ENCODE measurements at regions not wholly inside any gene's neighbourhood (a gene's known extent, or its start where the extent isn't known, plus 50 kb on each side); places are given as distances from the start of the nearest gene placed in this dataset.

DNA sequence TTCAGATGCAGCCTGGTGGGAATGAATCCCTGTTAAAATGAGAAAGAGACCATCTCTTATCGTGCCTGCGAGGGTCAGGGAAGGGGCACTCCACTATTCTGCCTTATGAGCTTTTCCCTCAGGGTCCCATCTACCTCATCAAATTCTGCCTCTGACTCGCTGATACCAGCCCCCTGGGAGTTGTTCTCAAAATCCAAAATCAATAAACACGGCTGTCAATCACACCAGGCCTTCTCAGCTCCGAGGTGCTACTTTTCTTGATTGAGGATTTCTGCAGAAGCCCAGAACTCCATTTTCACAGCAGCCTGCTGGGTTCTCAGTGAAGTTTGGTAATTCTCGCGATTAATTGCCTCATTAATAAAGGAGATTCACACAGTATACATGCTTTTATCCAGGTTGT is 312.6 kb downstream of the STIM2 start:
- POLR2A ChIA-PET = no interaction called here
- no peaks in the 10 kb centered on the region for H3K36me3 ChIP-seq (ENCODE audit: insufficient read depth, low read length)
- ATAC-seq (ENCODE audit: poor library complexity) (no peak), DNase-seq (no peak)
- CTCF ChIA-PET = no interaction called here
- H3K4me3 ChIP-seq (ENCODE audit: low read length) = no peak overlapping the region
- H3K4me1 ChIP-seq (ENCODE audit: insufficient read depth, low read length) = no peaks in the 10 kb centered on the region
- H3K4me1 Mint-ChIP-seq (ENCODE audit: low read depth) = no peaks in the 10 kb centered on the region
- H3K9me3 ChIP-seq (ENCODE audit: control insufficient read depth in 1 of 2, insufficient read depth in 1 of 2, low read length in 2 of 2) = peaks cover 0 to 3% of the 10 kb centered on the region in 2 experiments
- H3K36me3 Mint-ChIP-seq (ENCODE audit: low read depth) = no peaks in the 10 kb centered on the region
- no peaks in the 10 kb centered on the region for H3K27me3 Mint-ChIP-seq
- intact Hi-C loops (cut with DNase I, micrococcal nuclease) = no loop called here
- H3K27ac ChIP-seq (ENCODE audit: low read depth in 1 of 2, low read length in 2 of 2) = no peak overlapping the region
- H3K9me3 Mint-ChIP-seq = no peaks in the 10 kb centered on the region
- no peak for TF ChIP-seq CTCF (IDR thresholded peaks at IDR 0.05)
- no peak overlapping the region for H3K4me3 Mint-ChIP-seq
- no peak overlapping the region for H3K27ac Mint-ChIP-seq
- no peaks in the 10 kb centered on the region for H3K27me3 ChIP-seq (ENCODE audit: control insufficient read depth in 1 of 2, insufficient read depth in 2 of 2, low read length in 2 of 2)

- Mint-ChIP-seq H3K27ac (no peak overlapping the region), H3K36me3 (ENCODE audit: low read depth) (no peaks in the 10 kb centered on the region), H3K4me1 (ENCODE audit: low read depth) (no peaks in the 10 kb centered on the region), H3K9me3 (no peaks in the 10 kb centered on the region), H3K27me3 (no peaks in the 10 kb centered on the region), H3K4me3 (no peak overlapping the region)
- Histone ChIP-seq H3K4me1 (ENCODE audit: insufficient read depth, low read length) (no peaks in the 10 kb centered on the region), H3K27me3 (ENCODE audit: control insufficient read depth in 1 of 2, insufficient read depth in 2 of 2, low read length in 2 of 2) (no peaks in the 10 kb centered on the region), H3K9me3 (ENCODE audit: control insufficient read depth in 1 of 2, insufficient read depth in 1 of 2, low read length in 2 of 2) (peaks cover 0 to 3% of the 10 kb centered on the region in 2 experiments), H3K27ac (ENCODE audit: low read depth in 1 of 2, low read length in 2 of 2) (no peak overlapping the region), H3K4me3 (ENCODE audit: low read length) (no peak overlapping the region), H3K36me3 (ENCODE audit: insufficient read depth, low read length) (no peaks in the 10 kb centered on the region)
- ATAC-seq (ENCODE audit: poor library complexity) (no peak), DNase-seq (no peak)
- ChIA-PET CTCF (no interaction called here), POLR2A (no interaction called here)
- no peak for TF ChIP-seq CTCF (IDR thresholded peaks at IDR 0.05)
- intact Hi-C loops (cut with DNase I, micrococcal nuclease) = no loop called here
Measured at GRCh38 chr4:27176400-27176799, 315.8 kb downstream of the STIM2 start.

- no peak overlapping the region for H3K27ac Mint-ChIP-seq
- H3K27me3 Mint-ChIP-seq = no peaks in the 10 kb centered on the region
- Histone ChIP-seq H3K4me1 (ENCODE audit: insufficient read depth, low read length) (no peaks in the 10 kb centered on the region), H3K27me3 (ENCODE audit: control insufficient read depth in 1 of 2, insufficient read depth in 2 of 2, low read length in 2 of 2) (no peaks in the 10 kb centered on the region), H3K9me3 (ENCODE audit: control insufficient read depth in 1 of 2, insufficient read depth in 1 of 2, low read length in 2 of 2) (peaks cover 0 to 3% of the 10 kb centered on the region in 2 experiments), H3K4me3 (ENCODE audit: low read length) (no peak overlapping the region), H3K36me3 (ENCODE audit: insufficient read depth, low read length) (no peaks in the 10 kb centered on the region), H3K27ac (ENCODE audit: low read depth in 1 of 2, low read length in 2 of 2) (no peak overlapping the region)
- TF ChIP-seq CTCF (IDR thresholded peaks at IDR 0.05) = no peak
- intact Hi-C loops (cut with DNase I, micrococcal nuclease) = no loop called here
- H3K4me1 Mint-ChIP-seq (ENCODE audit: low read depth) = no peaks in the 10 kb centered on the region
- H3K36me3 Mint-ChIP-seq (ENCODE audit: low read depth) = no peaks in the 10 kb centered on the region
- ChIA-PET POLR2A (no interaction called here), CTCF (no interaction called here)
- DNase-seq = no peak
- no peak for ATAC-seq (ENCODE audit: poor library complexity)
- no peak overlapping the region for H3K4me3 Mint-ChIP-seq
- no peaks in the 10 kb centered on the region for H3K9me3 Mint-ChIP-seq
Measured at GRCh38 chr4:27176881-27177280, 316.2 kb downstream of the STIM2 start.

Data from CD4-positive, alpha-beta T cell (primary cell).